Mesothelial cell of epicardium (in vitro differentiated cells): ENCODE measurements at regions not wholly inside any gene's neighbourhood (a gene's known extent, or its start where the extent isn't known, plus 50 kb on each side); places are given as distances from the start of the nearest gene placed in this dataset.

ENCODE experiments used
- DNase-seq, 2 experiments: peaks; one replicate each; pipeline ENCODE4 v3.0.0; 2021; ENCODE audit warnings: low spot score in 2 of 2; ENCODE audit not compliant: unreplicated experiment in 2 of 2
- H3K27ac Mint-ChIP-seq: 2 replicates; pipeline ENCODE4 v1.8.0; 2021; ENCODE audit warnings: mixed read lengths
- H3K27me3 Mint-ChIP-seq: 2 replicates; pipeline ENCODE4 v1.8.0; 2021; ENCODE audit warnings: low read depth, mixed read lengths
- H3K36me3 Mint-ChIP-seq: 2 replicates; pipeline ENCODE4 v1.8.0; 2021; ENCODE audit warnings: mixed read lengths
- H3K4me1 Mint-ChIP-seq: 2 replicates; pipeline ENCODE4 v1.8.0; 2021; ENCODE audit warnings: mixed read lengths
- H3K4me3 Mint-ChIP-seq: 2 replicates; pipeline ENCODE4 v1.8.0; 2021; ENCODE audit warnings: mild to moderate bottlenecking, moderate library complexity, mixed read lengths
- H3K9me3 Mint-ChIP-seq: 2 replicates; pipeline ENCODE4 v1.8.0; 2021; ENCODE audit warnings: mixed read lengths
- TF ChIP-seq, protein P1 (sequence below): fragments of 200-600 bp; sonication (generic); IDR thresholded peaks from one replicate; pipeline ENCODE4 v1.5.0; 2021; ENCODE audit warnings: antibody characterized with exemption; ENCODE audit not compliant: unreplicated experiment

GRCh38 chr18:78770823-78771139, 208.8 kb upstream of the SALL3 start:
- Mint-ChIP-seq H3K27ac (no peak overlapping the region), H3K4me1 (peaks cover 11% of the 10 kb centered on the region), H3K9me3 (no peaks in the 10 kb centered on the region), H3K4me3 (no peak overlapping the region), H3K27me3 (peaks cover 7% of the 10 kb centered on the region), H3K36me3 (no peaks in the 10 kb centered on the region)
- TF ChIP-seq, protein P1, sequence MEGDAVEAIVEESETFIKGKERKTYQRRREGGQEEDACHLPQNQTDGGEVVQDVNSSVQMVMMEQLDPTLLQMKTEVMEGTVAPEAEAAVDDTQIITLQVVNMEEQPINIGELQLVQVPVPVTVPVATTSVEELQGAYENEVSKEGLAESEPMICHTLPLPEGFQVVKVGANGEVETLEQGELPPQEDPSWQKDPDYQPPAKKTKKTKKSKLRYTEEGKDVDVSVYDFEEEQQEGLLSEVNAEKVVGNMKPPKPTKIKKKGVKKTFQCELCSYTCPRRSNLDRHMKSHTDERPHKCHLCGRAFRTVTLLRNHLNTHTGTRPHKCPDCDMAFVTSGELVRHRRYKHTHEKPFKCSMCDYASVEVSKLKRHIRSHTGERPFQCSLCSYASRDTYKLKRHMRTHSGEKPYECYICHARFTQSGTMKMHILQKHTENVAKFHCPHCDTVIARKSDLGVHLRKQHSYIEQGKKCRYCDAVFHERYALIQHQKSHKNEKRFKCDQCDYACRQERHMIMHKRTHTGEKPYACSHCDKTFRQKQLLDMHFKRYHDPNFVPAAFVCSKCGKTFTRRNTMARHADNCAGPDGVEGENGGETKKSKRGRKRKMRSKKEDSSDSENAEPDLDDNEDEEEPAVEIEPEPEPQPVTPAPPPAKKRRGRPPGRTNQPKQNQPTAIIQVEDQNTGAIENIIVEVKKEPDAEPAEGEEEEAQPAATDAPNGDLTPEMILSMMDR: no peak
- no peak for DNase-seq

- DNase-seq: no peak
- peaks cover 11% of the 10 kb centered on the region for H3K4me1 Mint-ChIP-seq
- H3K4me3 Mint-ChIP-seq: no peak overlapping the region
- no peak overlapping the region for H3K27ac Mint-ChIP-seq
- H3K27me3 Mint-ChIP-seq: peaks cover 7% of the 10 kb centered on the region
- TF ChIP-seq, protein P1: no peak
- no peaks in the 10 kb centered on the region for H3K9me3 Mint-ChIP-seq
- no peaks in the 10 kb centered on the region for H3K36me3 Mint-ChIP-seq
Observed at GRCh38 chr18:78771496-78772359, 207.9 kb upstream of the SALL3 start.

DNA sequence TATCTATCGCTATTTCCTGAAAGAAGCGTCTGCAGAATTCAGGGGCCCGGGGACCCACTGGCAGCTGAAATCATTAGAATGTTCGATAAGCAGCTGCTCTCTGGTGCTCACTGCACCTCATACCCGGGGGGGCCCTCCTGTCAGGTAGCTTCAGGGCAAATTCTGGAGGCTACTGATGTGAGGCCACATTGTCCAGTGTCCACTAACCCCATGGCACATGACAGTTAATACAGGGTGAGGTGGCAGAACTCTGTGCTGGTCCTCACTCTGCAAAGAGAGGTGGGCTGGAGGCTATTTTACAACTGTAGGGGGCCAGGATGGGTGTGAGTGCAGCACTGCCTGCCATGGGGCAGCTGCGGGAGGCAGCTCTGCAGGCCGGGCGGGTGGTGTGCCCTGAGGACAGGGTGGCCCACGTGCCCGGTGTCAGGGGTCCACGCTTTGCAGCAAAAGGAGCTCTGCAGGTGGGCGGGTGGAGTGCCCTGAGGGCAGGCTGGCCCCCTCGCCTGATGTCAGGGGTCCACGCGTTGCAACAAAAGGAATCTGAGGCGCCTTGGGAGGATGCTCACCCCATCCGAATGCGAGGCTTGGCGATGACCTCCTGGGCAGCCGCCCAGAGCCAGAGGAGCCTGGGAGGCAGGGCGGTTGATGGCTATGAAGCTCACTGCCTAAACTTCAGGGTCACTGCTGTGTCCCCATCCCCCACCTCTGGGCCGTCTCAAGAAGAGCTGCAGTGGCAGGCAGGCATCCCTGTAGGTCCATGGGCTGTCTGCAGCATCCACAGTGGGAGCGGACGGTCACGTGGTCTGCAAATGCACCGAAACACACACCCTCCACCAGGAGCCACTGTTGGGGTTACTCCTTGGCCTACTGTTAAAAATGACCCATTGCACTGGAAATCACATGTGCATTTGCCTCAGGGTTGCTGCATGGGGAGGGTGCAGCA, 207.0 kb upstream of the SALL3 start:
- Mint-ChIP-seq H3K27ac (no peak overlapping the region), H3K4me3 (no peak overlapping the region), H3K4me1 (peaks cover 11% of the 10 kb centered on the region), H3K27me3 (peaks cover 10% of the 10 kb centered on the region), H3K36me3 (no peaks in the 10 kb centered on the region), H3K9me3 (no peaks in the 10 kb centered on the region)
- TF ChIP-seq, protein P1: no peak
- no peak for DNase-seq

GRCh38 chr18:78773303-78773755, 206.3 kb upstream of the SALL3 start:
- no peaks in the 10 kb centered on the region for H3K9me3 Mint-ChIP-seq
- H3K4me1 Mint-ChIP-seq: peaks cover 11% of the 10 kb centered on the region
- DNase-seq: no peak
- no peak overlapping the region for H3K27ac Mint-ChIP-seq
- no peaks in the 10 kb centered on the region for H3K36me3 Mint-ChIP-seq
- H3K27me3 Mint-ChIP-seq: peaks cover 11% of the 10 kb centered on the region
- TF ChIP-seq, protein P1: no peak
- H3K4me3 Mint-ChIP-seq: no peak overlapping the region

DNA sequence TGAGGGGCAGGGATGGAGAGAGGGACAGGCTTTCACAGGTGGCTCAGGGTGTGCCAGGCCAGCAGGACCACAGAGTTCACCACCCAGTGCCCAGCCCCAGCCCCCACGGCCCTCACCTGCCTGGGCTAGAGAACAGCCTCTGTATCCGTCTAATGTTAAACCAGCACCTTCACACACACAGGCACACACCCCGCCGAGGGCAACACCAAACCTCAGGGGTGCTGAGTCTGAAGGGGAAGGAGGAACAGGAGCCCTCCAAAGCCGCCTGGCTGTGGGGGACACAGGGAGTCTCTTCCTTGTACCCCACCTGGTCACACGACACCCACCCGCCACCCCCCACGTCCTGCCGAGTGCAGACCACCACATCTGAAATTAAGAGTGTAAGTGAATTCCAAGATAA, 205.8 kb upstream of the SALL3 start:
- no peak for DNase-seq
- H3K27ac Mint-ChIP-seq: no peak overlapping the region
- peaks cover 9% of the 10 kb centered on the region for H3K4me1 Mint-ChIP-seq
- peaks cover 9% of the 10 kb centered on the region for H3K27me3 Mint-ChIP-seq
- TF ChIP-seq, protein P1: no peak
- no peaks in the 10 kb centered on the region for H3K9me3 Mint-ChIP-seq
- no peaks in the 10 kb centered on the region for H3K36me3 Mint-ChIP-seq
- H3K4me3 Mint-ChIP-seq: no peak overlapping the region
